PC-3 (cell line): ENCODE measurements at regions not wholly inside any gene's neighbourhood (a gene's known extent, or its start where the extent isn't known, plus 50 kb on each side); places are given as distances from the start of the nearest gene placed in this dataset.
A peak's percentile ranks its signal among the peaks of the same experiment; 100 is the strongest.

Experiments used
- ATAC-seq: fragments of 200-7000 bp; cut with Tn5 transposase; 2 replicates; pipeline ENCODE4 v1.9.1; 2020; ENCODE audit warnings: mild to moderate bottlenecking, moderate library complexity
- BruUV-seq: library from RNA; stranded (reverse); fragments of 400-500 nt; replicated peaks from 2 replicates; lab custom pipeline; 2021; lab: Mats Ljungman, UMichigan
- CTCF ChIA-PET: fragments of 300-600 bp; sonication (Branson Sonifier 250); formaldehyde crosslinking; loops from one replicate; lab custom pipeline; 2022; ENCODE audit warnings: antibody characterized with exemption; lab: Charles Lee
- POLR2A ChIA-PET: fragments of 300-600 bp; sonication (Branson Sonifier 250); formaldehyde crosslinking; loops from one replicate; lab custom pipeline; 2022; ENCODE audit warnings: antibody characterized with exemption; ENCODE audit not compliant: unreplicated experiment; lab: Charles Lee
- DNase-seq: peaks from one replicate; pipeline ENCODE4 v3.0.0-alpha.2; 2015
- H2AFZ ChIP-seq: fragments of 300-600 bp; sonication (generic); 2 replicates; pipeline ENCODE4 v1.6.0; 2016; ENCODE audit warnings: antibody characterized with exemption, low read length
- H3F3A ChIP-seq: fragments of 300-600 bp; sonication (generic); one replicate; pipeline ENCODE4 v1.6.0; 2017; ENCODE audit warnings: antibody characterized with exemption, low read length, control low read depth, mild to moderate bottlenecking; ENCODE audit not compliant: unreplicated experiment
- H3K27ac ChIP-seq: fragments of 300-600 bp; sonication (generic); 2 replicates; pipeline ENCODE4 v1.5.1; 2016; ENCODE audit warnings: mild to moderate bottlenecking, low read length
- H3K27me3 ChIP-seq: fragments of 300-600 bp; sonication (generic); 2 replicates; pipeline ENCODE4 v1.6.1; 2016; ENCODE audit warnings: low read length, mixed read lengths
- H3K36me3 ChIP-seq: fragments of 300-600 bp; sonication (generic); 2 replicates; pipeline ENCODE4 v1.6.1; 2016; ENCODE audit warnings: low read depth, mixed run types, low read length, mixed read lengths
- H3K4me1 ChIP-seq: fragments of 300-600 bp; sonication (generic); 2 replicates; pipeline ENCODE4 v1.5.1; 2016; ENCODE audit warnings: low read length; ENCODE audit not compliant: insufficient read depth
- H3K4me2 ChIP-seq: fragments of 300-600 bp; sonication (generic); 2 replicates; pipeline ENCODE4 v1.6.0; 2016; ENCODE audit warnings: low read length
- H3K4me3 ChIP-seq: fragments of 300-600 bp; sonication (generic); 2 replicates; pipeline ENCODE4 v1.5.1; 2016; ENCODE audit warnings: mild to moderate bottlenecking, low read length, mixed read lengths
- H3K79me2 ChIP-seq: fragments of 300-600 bp; sonication (generic); 2 replicates; pipeline ENCODE4 v1.6.1; 2017; ENCODE audit warnings: low read length, mixed read lengths
- H3K9ac ChIP-seq: fragments of 300-600 bp; sonication (generic); 2 replicates; pipeline ENCODE4 v1.6.0; 2016; ENCODE audit warnings: mild to moderate bottlenecking, low read length
- H3K9me2 ChIP-seq: fragments of 300-600 bp; sonication (generic); replicated peaks from 2 replicates; pipeline ENCODE4 v1.6.1; 2016; ENCODE audit warnings: mixed run types, low read length, mixed read lengths
- H3K9me3 ChIP-seq: fragments of 300-600 bp; sonication (generic); 2 replicates; pipeline ENCODE4 v1.6.1; 2016; ENCODE audit warnings: low read length, mixed read lengths
- H4K20me1 ChIP-seq: fragments of 300-600 bp; sonication (generic); 2 replicates; pipeline ENCODE4 v1.6.1; 2016; ENCODE audit warnings: low read length, mixed read lengths
- EZH2 ChIP-seq: fragments of 300-600 bp; sonication (generic); IDR thresholded peaks from one replicate; pipeline ENCODE4 v1.6.1; 2017; ENCODE audit warnings: antibody characterized with exemption, mild to moderate bottlenecking, low read length; ENCODE audit not compliant: unreplicated experiment
- EZH2phosphoT487 ChIP-seq: fragments of 300-600 bp; sonication (generic); IDR thresholded peaks from 2 replicates; pipeline ENCODE4 v1.6.1; 2018; ENCODE audit warnings: mild to moderate bottlenecking, antibody characterized with exemption, low read length, borderline replicate concordance
- intact Hi-C: fragments of 100-400 bp; cut with micrococcal nuclease; formaldehyde crosslinking; loops from 2 replicates; pipeline ENCODE4 v1.9.0; 2023
- TF ChIP-seq, protein P1 (sequence below): fragments of 300-600 bp; sonication (generic); conservative IDR thresholded peaks from 2 replicates; pipeline ENCODE4 v1.5.1; 2017; ENCODE audit warnings: antibody characterized with exemption, low read depth, mild to moderate bottlenecking, low read length

DNA sequence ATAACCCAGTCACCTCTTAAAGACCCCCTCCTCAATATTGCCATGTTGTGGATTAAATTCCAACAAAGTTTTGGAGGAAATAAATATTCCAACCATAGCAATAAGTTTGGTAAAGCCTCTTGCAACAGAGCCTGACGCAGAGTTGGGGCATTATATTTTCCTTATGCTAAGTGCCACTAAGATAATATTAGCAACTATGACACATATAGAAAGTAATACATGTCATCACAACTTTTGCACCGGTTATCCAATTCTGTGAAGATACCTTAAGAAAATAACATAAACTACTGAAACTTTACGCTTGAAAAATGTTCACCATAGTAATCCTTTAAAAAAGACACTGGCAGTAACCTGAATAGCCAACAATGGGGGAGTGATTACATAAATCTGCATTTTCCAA lies 52.2 kb upstream of the TRERF1 start:
- Histone ChIP-seq H3K9me3 (no peaks in the 10 kb centered on the region), H3K27me3 (no peaks in the 10 kb centered on the region), H3K9me2 (no peaks in the 10 kb centered on the region), H3K36me3 (no peaks in the 10 kb centered on the region), H3F3A (no peaks in the 10 kb centered on the region), H3K4me1 (peaks cover 5% of the 10 kb centered on the region; the same call in 1 of the 2 replicates), H3K9ac (no peak overlapping the region), H3K27ac (no peak overlapping the region), H3K79me2 (no peaks in the 10 kb centered on the region), H3K4me2 (no peak overlapping the region), H2AFZ (no peak overlapping the region), H3K4me3 (no peak overlapping the region), H4K20me1 (no peaks in the 10 kb centered on the region)
- TF ChIP-seq EZH2 = no peak
- TF ChIP-seq EZH2phosphoT487 = no peak
- TF ChIP-seq, protein P1, sequence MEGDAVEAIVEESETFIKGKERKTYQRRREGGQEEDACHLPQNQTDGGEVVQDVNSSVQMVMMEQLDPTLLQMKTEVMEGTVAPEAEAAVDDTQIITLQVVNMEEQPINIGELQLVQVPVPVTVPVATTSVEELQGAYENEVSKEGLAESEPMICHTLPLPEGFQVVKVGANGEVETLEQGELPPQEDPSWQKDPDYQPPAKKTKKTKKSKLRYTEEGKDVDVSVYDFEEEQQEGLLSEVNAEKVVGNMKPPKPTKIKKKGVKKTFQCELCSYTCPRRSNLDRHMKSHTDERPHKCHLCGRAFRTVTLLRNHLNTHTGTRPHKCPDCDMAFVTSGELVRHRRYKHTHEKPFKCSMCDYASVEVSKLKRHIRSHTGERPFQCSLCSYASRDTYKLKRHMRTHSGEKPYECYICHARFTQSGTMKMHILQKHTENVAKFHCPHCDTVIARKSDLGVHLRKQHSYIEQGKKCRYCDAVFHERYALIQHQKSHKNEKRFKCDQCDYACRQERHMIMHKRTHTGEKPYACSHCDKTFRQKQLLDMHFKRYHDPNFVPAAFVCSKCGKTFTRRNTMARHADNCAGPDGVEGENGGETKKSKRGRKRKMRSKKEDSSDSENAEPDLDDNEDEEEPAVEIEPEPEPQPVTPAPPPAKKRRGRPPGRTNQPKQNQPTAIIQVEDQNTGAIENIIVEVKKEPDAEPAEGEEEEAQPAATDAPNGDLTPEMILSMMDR = no peak
- intact Hi-C loops = no loop called here
- BruUV-seq = no TSS peak
- ATAC-seq (no peak), DNase-seq (no peak)
- ChIA-PET CTCF (no interaction called here), POLR2A (no interaction called here)

DNA sequence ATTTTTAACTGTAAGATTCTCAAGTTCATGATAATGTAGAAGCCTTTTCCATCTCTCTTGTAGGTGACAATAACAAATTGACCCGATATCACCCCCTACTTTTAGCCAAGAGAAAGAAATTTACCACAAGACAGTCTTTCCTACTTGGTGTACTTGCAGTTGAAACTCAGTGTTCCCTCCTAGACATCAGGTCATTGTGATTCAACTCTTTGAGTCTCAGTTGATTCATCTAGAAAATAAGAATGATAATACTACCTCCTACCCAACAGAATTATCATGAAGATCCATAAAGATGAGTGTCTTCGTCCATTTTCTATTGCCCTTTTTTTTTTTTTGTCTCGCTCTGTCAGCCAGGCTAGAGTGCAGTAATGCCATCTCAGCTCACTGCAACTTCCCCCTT lies 51.3 kb upstream of the TRERF1 start:
- POLR2A ChIA-PET = no interaction called here
- DNase-seq = no peak
- no peak for TF ChIP-seq EZH2phosphoT487
- no peak for TF ChIP-seq EZH2
- TF ChIP-seq, protein P1 = no peak

DNA sequence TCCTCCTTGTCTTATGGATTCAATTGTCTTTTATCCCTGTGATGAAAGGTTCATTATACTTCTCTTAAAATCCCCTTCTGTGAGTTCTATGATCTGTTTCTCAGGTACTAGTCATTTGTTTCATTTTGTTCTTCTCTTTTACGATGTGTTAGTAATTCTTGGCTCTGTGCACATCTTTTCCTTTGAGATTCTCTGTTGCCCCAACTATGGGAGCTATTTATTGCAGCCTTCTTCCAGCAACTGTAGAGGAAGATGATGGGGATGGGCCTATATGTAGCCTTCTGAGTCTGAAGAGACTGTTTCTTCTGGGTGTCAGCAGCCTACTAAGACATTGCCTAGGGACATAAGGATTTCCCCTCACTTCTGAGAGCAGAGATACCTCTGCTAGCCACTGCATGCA lies 50.4 kb upstream of the TRERF1 start:
- peaks cover 5% of the 10 kb centered on the region; the same call in 1 of the 2 replicates for H3K4me1 ChIP-seq
- no peak overlapping the region for H3K4me3 ChIP-seq
- H2AFZ ChIP-seq = 0 out of 2 replicates have a peak overlapping the region, but pooled peaks have one; percentile 35
- H3K36me3 ChIP-seq = no peaks in the 10 kb centered on the region
- no peaks in the 10 kb centered on the region for H3K79me2 ChIP-seq
- H3K27ac ChIP-seq = no peak overlapping the region
- POLR2A ChIA-PET = no interaction called here
- TF ChIP-seq EZH2phosphoT487 (no peak), EZH2 (no peak)
- TF ChIP-seq, protein P1 = no peak
- H3K4me2 ChIP-seq = no peak overlapping the region
- intact Hi-C loops = no loop called here
- H4K20me1 ChIP-seq = no peaks in the 10 kb centered on the region
- no peaks in the 10 kb centered on the region for H3K27me3 ChIP-seq
- CTCF ChIA-PET = no interaction called here
- H3K9me3 ChIP-seq = no peaks in the 10 kb centered on the region
- H3K9ac ChIP-seq = no peak overlapping the region
- no TSS peak for BruUV-seq
- no peaks in the 10 kb centered on the region for H3K9me2 ChIP-seq
- no peaks in the 10 kb centered on the region for H3F3A ChIP-seq
- no peak for ATAC-seq
- no peak for DNase-seq

More for the DNA sequence above, 51.3 kb upstream of the TRERF1 start:
- CTCF ChIA-PET = no interaction called here
- intact Hi-C loops = no loop called here
- no TSS peak for BruUV-seq
- no peak for ATAC-seq
- Histone ChIP-seq H2AFZ (no peak overlapping the region), H3K9me3 (no peaks in the 10 kb centered on the region), H4K20me1 (no peaks in the 10 kb centered on the region), H3K36me3 (no peaks in the 10 kb centered on the region), H3F3A (no peaks in the 10 kb centered on the region), H3K9me2 (no peaks in the 10 kb centered on the region), H3K9ac (no peak overlapping the region), H3K79me2 (no peaks in the 10 kb centered on the region), H3K27me3 (no peaks in the 10 kb centered on the region), H3K27ac (no peak overlapping the region), H3K4me1 (peaks cover 5% of the 10 kb centered on the region; the same call in 1 of the 2 replicates), H3K4me2 (no peak overlapping the region), H3K4me3 (no peak overlapping the region)
